ENCODE measurements at regions not wholly inside any gene's neighbourhood (a gene's known extent, or its start where the extent isn't known, plus 50 kb on each side); places are given as distances from the start of the nearest gene placed in this dataset.

GRCh38 chr22:48666620-48667019 is 1161.1 kb downstream of the BRD1 start:
- Histone ChIP-seq H4K20me1 (ENCODE audit: insufficient read depth, low read length) (no peaks in the 10 kb centered on the region), H3K27me3 (ENCODE audit: control insufficient read depth in 1 of 2, insufficient read depth in 2 of 2, low read length in 2 of 2) (peaks cover 0 to 3% of the 10 kb centered on the region in 2 experiments; a peak in 1 of 5 replicates), H3K36me3 (replicated peaks in 1 of 2; ENCODE audit: control insufficient read depth in 1 of 2, insufficient read depth in 2 of 2, low read length in 2 of 2) (no peaks in the 10 kb centered on the region; a peak in 1 of 5 replicates), H3K4me1 (ENCODE audit: insufficient read depth, low read length) (no peaks in the 10 kb centered on the region), H3K27ac (ENCODE audit: extremely low read length, insufficient read depth, low read length) (no peak overlapping the region), H3K9ac (ENCODE audit: insufficient read depth, low read depth, low read length) (no peak overlapping the region), H3K9me3 (ENCODE audit: low read length) (peaks cover 12% of the 10 kb centered on the region), H3K4me3 (replicated peaks in 1 of 3; ENCODE audit: insufficient read depth in 1 of 3, low read depth in 2 of 3, low read length in 3 of 3) (no peak overlapping the region), H3K4me2 (ENCODE audit: low read depth, low read length) (no peak overlapping the region), H2AFZ (ENCODE audit: low read length) (no peak overlapping the region), H3K79me2 (ENCODE audit: insufficient read depth, low read length) (no peaks in the 10 kb centered on the region)
- FAIRE-seq, result no peak
- intact Hi-C loops (cut with micrococcal nuclease; ENCODE audit: unreplicated experiment), result no loop called here
- WGBS (ENCODE audit: low lambda C conversion rate), result 31% methylated on average over 3 of the region's 9 CpGs
- DNase-seq (ENCODE audit: low spot score), result no peak
- no TSS peak for BruUV-seq (replicated peaks)
- in situ Hi-C loops (cut with HindIII; ENCODE audit: extremely low pct_ligation_motif_present, low pct_unique_long_range_greater_than_20kb), result no loop called here
- POLR2A ChIA-PET, result no interaction called here
- ATAC-seq, result no peak
- CTCF ChIA-PET (ENCODE audit: low intra/inter-chr PET ratio, low total read pairs), result no interaction called here
- TF ChIP-seq TRIM24 (CRISPR knock-in tag; IDR thresholded peaks at IDR 0.05) (no peak), PRMT3 (CRISPR knock-in tag; IDR thresholded peaks at IDR 0.05; ENCODE audit: borderline replicate concordance, low read depth) (no peak), KLF16 (CRISPR knock-in tag; IDR thresholded peaks at IDR 0.05) (no peak), ZBTB7B (CRISPR knock-in tag; IDR thresholded peaks at IDR 0.05) (no peak), KLF6 (CRISPR knock-in tag; IDR thresholded peaks at IDR 0.05) (no peak), RBFOX2 (IDR thresholded peaks at IDR 0.05; ENCODE audit: low read depth, low read length) (no peak), PLRG1 (conservative IDR thresholded peaks at IDR 0.05) (no peak), ZBTB20 (CRISPR knock-in tag; IDR thresholded peaks at IDR 0.05; ENCODE audit: borderline replicate concordance, low read depth) (no peak), HHEX (CRISPR knock-in tag; IDR thresholded peaks at IDR 0.05) (no peak), ZNF44 (CRISPR knock-in tag; IDR thresholded peaks at IDR 0.05) (no peak), CCAR2 (optimal IDR thresholded peaks at IDR 0.05; ENCODE audit: low read depth, low read length) (no peak), TFAP4 (IDR thresholded peaks at IDR 0.05; ENCODE audit: borderline replicate concordance, low read depth) (no peak)
- TF ChIP-seq, protein P1, sequence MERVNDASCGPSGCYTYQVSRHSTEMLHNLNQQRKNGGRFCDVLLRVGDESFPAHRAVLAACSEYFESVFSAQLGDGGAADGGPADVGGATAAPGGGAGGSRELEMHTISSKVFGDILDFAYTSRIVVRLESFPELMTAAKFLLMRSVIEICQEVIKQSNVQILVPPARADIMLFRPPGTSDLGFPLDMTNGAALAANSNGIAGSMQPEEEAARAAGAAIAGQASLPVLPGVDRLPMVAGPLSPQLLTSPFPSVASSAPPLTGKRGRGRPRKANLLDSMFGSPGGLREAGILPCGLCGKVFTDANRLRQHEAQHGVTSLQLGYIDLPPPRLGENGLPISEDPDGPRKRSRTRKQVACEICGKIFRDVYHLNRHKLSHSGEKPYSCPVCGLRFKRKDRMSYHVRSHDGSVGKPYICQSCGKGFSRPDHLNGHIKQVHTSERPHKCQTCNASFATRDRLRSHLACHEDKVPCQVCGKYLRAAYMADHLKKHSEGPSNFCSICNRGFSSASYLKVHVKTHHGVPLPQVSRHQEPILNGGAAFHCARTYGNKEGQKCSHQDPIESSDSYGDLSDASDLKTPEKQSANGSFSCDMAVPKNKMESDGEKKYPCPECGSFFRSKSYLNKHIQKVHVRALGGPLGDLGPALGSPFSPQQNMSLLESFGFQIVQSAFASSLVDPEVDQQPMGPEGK (CRISPR knock-in tag; IDR thresholded peaks at IDR 0.05), result no peak

Data from HepG2 (cell line).